Gastrocnemius medialis (tissue), 4 donors: ENCODE measurements at regions not wholly inside any gene's neighbourhood (a gene's known extent, or its start where the extent isn't known, plus 50 kb on each side); places are given as distances from the start of the nearest gene placed in this dataset.

ENCODE experiments used
- CTCF ChIP-seq, 5 experiments: fragments of 450-650 bp in 3 of 5; fragments of 200-600 bp in 2 of 5; sonication (generic) in 2 of 5; IDR thresholded peaks in 4 of 5; conservative IDR thresholded peaks in 1 of 5; 1 replicate in 4 of 5; 2 replicates in 1 of 5; pipeline ENCODE4 v1.5.1; 2016 to 2019; ENCODE audit warnings: antibody characterized with exemption in 5 of 5, mild to moderate bottlenecking in 3 of 5, moderate library complexity in 3 of 5
- POLR2A ChIP-seq, 2 donors: fragments of 450-650 bp; IDR thresholded peaks; one replicate each; pipeline ENCODE4 v1.6.1; 2017; ENCODE audit warnings: antibody characterized with exemption in 2 of 2, mild to moderate bottlenecking in 2 of 2, moderate library complexity in 2 of 2

GRCh38 chr2:120836281-120836680, 100.6 kb downstream of the GLI2 start:
- TF ChIP-seq CTCF (IDR thresholded peaks at IDR 0.05 in 4 of 5, conservative IDR thresholded peaks at IDR 0.05 in 1 of 5) (no peak), POLR2A (IDR thresholded peaks at IDR 0.05) (no peak)
